ENCODE measurements at regions not wholly inside any gene's neighbourhood (a gene's known extent, or its start where the extent isn't known, plus 50 kb on each side); places are given as distances from the start of the nearest gene placed in this dataset.
"Not testable (repeated sequence)": the region's sequence is repeated elsewhere in the genome, so short reads cannot be mapped to it uniquely, and the experiment has no call there.

DNA sequence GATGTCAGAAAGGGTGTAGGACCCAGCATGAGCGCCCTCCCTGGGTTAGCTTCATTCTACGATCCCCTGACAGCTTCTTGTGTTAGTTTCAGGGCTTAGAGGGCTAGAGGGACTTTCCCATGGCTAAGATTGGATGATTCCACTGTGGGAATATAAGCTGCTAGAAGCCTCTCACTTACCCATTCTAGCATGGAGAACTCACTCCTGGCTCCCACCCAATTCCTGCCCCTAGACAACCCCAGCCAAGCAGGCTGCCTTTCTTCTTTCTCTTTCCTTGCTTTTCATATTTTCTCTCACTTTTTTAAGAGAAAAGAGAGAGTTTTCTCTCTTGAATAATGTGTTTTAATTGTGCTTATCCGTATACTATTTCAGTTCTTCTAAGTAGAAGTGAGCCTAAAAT lies 335.1 kb upstream of the CNTN6 start:
- H3K4me3 ChIP-seq (ENCODE audit: low read depth, low read length) = no peak overlapping the region
- ChIA-PET POLR2A (no interaction called here), CTCF (no interaction called here)
- no peaks in the 10 kb centered on the region for H3K27me3 ChIP-seq (ENCODE audit: control insufficient read depth, insufficient read depth, low read length)
- H3K9me3 ChIP-seq (ENCODE audit: control insufficient read depth, insufficient read depth, low read length) = peaks cover 12% of the 10 kb centered on the region
- DNase-seq (ENCODE audit: low read depth, low spot score) = no peak
- TF ChIP-seq CTCF (IDR thresholded peaks at IDR 0.05; ENCODE audit: low read depth, low read length) = no peak
- H3K27ac ChIP-seq (ENCODE audit: low read depth, low read length) = no peak overlapping the region

GRCh38 chr3:759106-759505 lies 333.7 kb upstream of the CNTN6 start:
- POLR2A ChIA-PET = no interaction called here
- H3K4me3 ChIP-seq (ENCODE audit: low read depth, low read length) = no peak overlapping the region
- DNase-seq (ENCODE audit: low read depth, low spot score) = no peak
- no peak for TF ChIP-seq CTCF (IDR thresholded peaks at IDR 0.05; ENCODE audit: low read depth, low read length)
- H3K27me3 ChIP-seq (ENCODE audit: control insufficient read depth, insufficient read depth, low read length) = no peaks in the 10 kb centered on the region
- CTCF ChIA-PET = no interaction called here
- H3K27ac ChIP-seq (ENCODE audit: low read depth, low read length) = no peak overlapping the region
- peaks cover 8% of the 10 kb centered on the region; the same call in 1 of the 2 replicates for H3K9me3 ChIP-seq (ENCODE audit: control insufficient read depth, insufficient read depth, low read length)

GRCh38 chr3:773433-773832 lies 319.4 kb upstream of the CNTN6 start:
- H3K27me3 ChIP-seq (ENCODE audit: control insufficient read depth, insufficient read depth, low read length); H3K4me3 ChIP-seq (ENCODE audit: low read depth, low read length); H3K27ac ChIP-seq (ENCODE audit: low read depth, low read length); H3K9me3 ChIP-seq (ENCODE audit: control insufficient read depth, insufficient read depth, low read length); CTCF ChIA-PET; DNase-seq (ENCODE audit: low read depth, low spot score); POLR2A ChIA-PET: not testable (repeated sequence)

DNA sequence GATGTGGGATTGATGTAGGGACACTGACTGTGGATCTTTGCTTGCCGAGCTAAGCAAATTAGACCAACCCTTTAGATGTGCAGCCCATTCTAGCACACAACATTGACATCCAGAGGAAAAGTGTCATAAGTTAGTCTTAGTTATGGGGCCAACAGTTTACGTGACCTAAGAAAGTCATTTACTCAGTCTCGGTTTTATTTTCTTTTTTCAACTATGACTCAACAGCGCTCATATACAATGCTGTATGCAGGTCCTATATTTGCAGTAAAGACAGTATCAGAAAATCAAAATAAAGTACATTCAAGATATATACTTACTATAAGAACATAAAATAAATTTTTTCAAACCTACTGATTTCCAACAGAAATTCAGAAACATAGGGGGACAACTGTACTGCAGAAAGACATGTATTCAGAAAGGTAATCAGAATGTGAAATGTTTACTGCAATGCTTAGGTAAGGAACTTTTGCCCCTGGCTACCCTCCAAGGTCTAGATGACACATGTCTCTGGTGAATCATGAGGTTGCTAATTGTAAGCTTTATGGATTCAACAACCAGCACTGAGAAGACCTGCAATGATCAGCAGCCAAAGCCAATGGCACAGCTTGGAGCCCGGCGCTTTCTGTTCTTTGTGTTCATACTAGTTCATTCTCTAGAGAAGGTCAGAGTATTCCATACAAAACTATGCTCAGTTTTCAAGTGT lies 317.5 kb upstream of the CNTN6 start:
- Histone ChIP-seq H3K9me3 (ENCODE audit: control insufficient read depth, insufficient read depth, low read length) (no peaks in the 10 kb centered on the region), H3K27me3 (ENCODE audit: control insufficient read depth, insufficient read depth, low read length) (no peaks in the 10 kb centered on the region), H3K4me3 (ENCODE audit: low read depth, low read length) (no peak overlapping the region), H3K27ac (ENCODE audit: low read depth, low read length) (no peak overlapping the region)
- DNase-seq (ENCODE audit: low read depth, low spot score) = no peak
- ChIA-PET POLR2A (no interaction called here), CTCF (no interaction called here)
- TF ChIP-seq CTCF (IDR thresholded peaks at IDR 0.05; ENCODE audit: low read depth, low read length) = no peak

GRCh38 chr3:780505-780904 lies 312.3 kb upstream of the CNTN6 start:
- no peaks in the 10 kb centered on the region for H3K27me3 ChIP-seq (ENCODE audit: control insufficient read depth, insufficient read depth, low read length)
- no peak for TF ChIP-seq CTCF (IDR thresholded peaks at IDR 0.05; ENCODE audit: low read depth, low read length)
- H3K9me3 ChIP-seq (ENCODE audit: control insufficient read depth, insufficient read depth, low read length) = peaks cover 3% of the 10 kb centered on the region; the same call in 1 of the 2 replicates
- no peak overlapping the region for H3K27ac ChIP-seq (ENCODE audit: low read depth, low read length)
- CTCF ChIA-PET = no interaction called here
- DNase-seq (ENCODE audit: low read depth, low spot score) = no peak
- POLR2A ChIA-PET = no interaction called here
- no peak overlapping the region for H3K4me3 ChIP-seq (ENCODE audit: low read depth, low read length)
